ENCODE measurements at regions not wholly inside any gene's neighbourhood (a gene's known extent, or its start where the extent isn't known, plus 50 kb on each side); places are given as distances from the start of the nearest gene placed in this dataset.

DNA sequence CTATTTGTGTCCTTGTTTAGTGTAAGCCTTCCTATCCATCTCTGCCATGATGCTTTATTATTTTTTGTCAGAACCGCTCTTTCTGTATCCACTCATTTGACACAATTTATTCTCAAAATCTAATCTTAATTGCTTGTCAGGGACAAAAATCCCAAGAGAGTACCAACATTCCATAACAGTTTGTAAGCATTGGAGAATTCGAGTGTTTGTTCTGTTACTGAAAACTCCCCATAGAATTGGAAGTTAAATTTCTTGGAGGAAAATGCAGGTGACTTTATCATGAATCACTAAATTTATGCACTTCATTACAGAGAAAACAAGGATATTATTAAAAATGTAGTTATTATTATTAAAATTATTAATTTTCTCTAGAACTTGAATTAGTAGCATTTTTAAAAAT is 1986.1 kb downstream of the ARAP2 start:
- H3K27me3 ChIP-seq (ENCODE audit: control insufficient read depth in 2 of 2, insufficient read depth in 2 of 2, low read length in 2 of 2) = no peaks in the 10 kb centered on the region
- intact Hi-C loops (cut with micrococcal nuclease) = no loop called here
- peaks cover 0 to 9% of the 10 kb centered on the region in 2 donors for H3K9me3 ChIP-seq (replicated peaks in 1 of 2; ENCODE audit: control insufficient read depth in 1 of 2, insufficient read depth in 1 of 2, low read length in 2 of 2)
- no peaks in the 10 kb centered on the region for H3K4me1 ChIP-seq (ENCODE audit: control insufficient read depth in 1 of 2, insufficient read depth in 2 of 2, low read length in 2 of 2)
- H3K4me3 Mint-ChIP-seq = no peak overlapping the region
- H3K4me1 Mint-ChIP-seq = no peaks in the 10 kb centered on the region
- H2AFZ ChIP-seq (ENCODE audit: insufficient read depth, low read depth, low read length, poor library complexity, severe bottlenecking) = no peak overlapping the region
- H3K9ac ChIP-seq (ENCODE audit: insufficient read depth, low read length, poor library complexity, severe bottlenecking) = no peak overlapping the region
- DNase-seq = no peak
- H3K9me3 Mint-ChIP-seq = peaks cover 0 to 8% (median 4%) of the 10 kb centered on the region in 7 donors
- H3K27ac Mint-ChIP-seq = no peak overlapping the region
- H3K79me2 ChIP-seq (ENCODE audit: insufficient read depth, low read length) = no peaks in the 10 kb centered on the region
- no peaks in the 10 kb centered on the region for H3K36me3 ChIP-seq (replicated peaks in 1 of 2; ENCODE audit: control insufficient read depth in 1 of 2, insufficient read depth in 2 of 2, low read length in 2 of 2)
- no peak overlapping the region for H3K27ac ChIP-seq (ENCODE audit: low read depth in 1 of 2, low read length in 2 of 2)
- no peaks in the 10 kb centered on the region for H3K27me3 Mint-ChIP-seq (ENCODE audit: low read depth in 3 of 3)
- WGBS (ENCODE audit: insufficient coverage) = no CpG with 5 or more reads among the region's 2 CpGs
- TF ChIP-seq, protein P1, sequence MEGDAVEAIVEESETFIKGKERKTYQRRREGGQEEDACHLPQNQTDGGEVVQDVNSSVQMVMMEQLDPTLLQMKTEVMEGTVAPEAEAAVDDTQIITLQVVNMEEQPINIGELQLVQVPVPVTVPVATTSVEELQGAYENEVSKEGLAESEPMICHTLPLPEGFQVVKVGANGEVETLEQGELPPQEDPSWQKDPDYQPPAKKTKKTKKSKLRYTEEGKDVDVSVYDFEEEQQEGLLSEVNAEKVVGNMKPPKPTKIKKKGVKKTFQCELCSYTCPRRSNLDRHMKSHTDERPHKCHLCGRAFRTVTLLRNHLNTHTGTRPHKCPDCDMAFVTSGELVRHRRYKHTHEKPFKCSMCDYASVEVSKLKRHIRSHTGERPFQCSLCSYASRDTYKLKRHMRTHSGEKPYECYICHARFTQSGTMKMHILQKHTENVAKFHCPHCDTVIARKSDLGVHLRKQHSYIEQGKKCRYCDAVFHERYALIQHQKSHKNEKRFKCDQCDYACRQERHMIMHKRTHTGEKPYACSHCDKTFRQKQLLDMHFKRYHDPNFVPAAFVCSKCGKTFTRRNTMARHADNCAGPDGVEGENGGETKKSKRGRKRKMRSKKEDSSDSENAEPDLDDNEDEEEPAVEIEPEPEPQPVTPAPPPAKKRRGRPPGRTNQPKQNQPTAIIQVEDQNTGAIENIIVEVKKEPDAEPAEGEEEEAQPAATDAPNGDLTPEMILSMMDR (IDR thresholded peaks at IDR 0.05) = no peak
- no peak overlapping the region for H3K4me3 ChIP-seq (replicated peaks in 1 of 3; ENCODE audit: low read depth in 2 of 3, low read length in 3 of 3)
- no peaks in the 10 kb centered on the region for H4K20me1 ChIP-seq (ENCODE audit: insufficient read depth, low read length)
- no peaks in the 10 kb centered on the region for H3K36me3 Mint-ChIP-seq
- no peak overlapping the region for H3K4me2 ChIP-seq (replicated peaks; ENCODE audit: extremely low read depth, low read length, poor library complexity, severe bottlenecking)

DNA sequence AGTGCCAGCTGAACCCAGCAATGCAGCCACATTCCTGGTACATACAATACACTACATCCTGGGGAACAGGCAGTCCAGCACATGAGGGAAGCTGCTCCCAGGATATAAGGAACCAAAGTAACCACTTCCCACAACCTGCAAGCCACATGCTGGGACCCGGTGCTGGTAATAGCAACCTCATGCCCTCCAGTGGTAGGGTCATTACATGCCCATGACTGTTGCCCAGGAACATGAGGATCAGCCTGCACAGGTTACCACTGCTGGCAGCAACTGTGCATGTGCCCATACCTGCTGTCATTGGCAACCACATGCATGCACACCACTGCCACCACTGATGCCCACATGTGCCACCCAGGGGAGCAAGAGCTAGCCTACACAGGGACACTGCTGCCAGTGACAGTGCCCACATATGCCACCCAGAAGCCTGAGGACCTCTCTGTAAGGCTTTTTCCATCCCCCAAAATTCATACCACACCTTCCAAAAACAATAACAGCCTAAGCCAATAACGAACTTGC is 1982.5 kb downstream of the ARAP2 start:
- intact Hi-C loops (cut with micrococcal nuclease) = no loop called here

More for the DNA sequence above, 1982.5 kb downstream of the ARAP2 start:
- H3K36me3 Mint-ChIP-seq = no peaks in the 10 kb centered on the region
- Histone ChIP-seq H3K36me3 (replicated peaks in 1 of 2; ENCODE audit: control insufficient read depth in 1 of 2, insufficient read depth in 2 of 2, low read length in 2 of 2) (no peaks in the 10 kb centered on the region), H4K20me1 (ENCODE audit: insufficient read depth, low read length) (no peaks in the 10 kb centered on the region), H3K4me1 (ENCODE audit: control insufficient read depth in 1 of 2, insufficient read depth in 2 of 2, low read length in 2 of 2) (no peaks in the 10 kb centered on the region), H3K9me3 (replicated peaks in 1 of 2; ENCODE audit: control insufficient read depth in 1 of 2, insufficient read depth in 1 of 2, low read length in 2 of 2) (peaks cover 9 to 14% of the 10 kb centered on the region in 2 donors), H3K4me3 (replicated peaks in 1 of 3; ENCODE audit: low read depth in 2 of 3, low read length in 3 of 3) (no peak overlapping the region), H3K27ac (ENCODE audit: low read depth in 1 of 2, low read length in 2 of 2) (no peak overlapping the region), H3K4me2 (replicated peaks; ENCODE audit: extremely low read depth, low read length, poor library complexity, severe bottlenecking) (no peak overlapping the region), H3K27me3 (ENCODE audit: control insufficient read depth in 2 of 2, insufficient read depth in 2 of 2, low read length in 2 of 2) (no peaks in the 10 kb centered on the region), H3K79me2 (ENCODE audit: insufficient read depth, low read length) (no peaks in the 10 kb centered on the region), H3K9ac (ENCODE audit: insufficient read depth, low read length, poor library complexity, severe bottlenecking) (no peak overlapping the region), H2AFZ (ENCODE audit: insufficient read depth, low read depth, low read length, poor library complexity, severe bottlenecking) (no peak overlapping the region)
- WGBS (ENCODE audit: insufficient coverage) = 86% methylated on average over 2 of the region's 2 CpGs
- H3K4me1 Mint-ChIP-seq = no peaks in the 10 kb centered on the region
- no peak for DNase-seq
- peaks cover 0 to 20% (median 8%) of the 10 kb centered on the region in 7 donors for H3K9me3 Mint-ChIP-seq
- no peaks in the 10 kb centered on the region for H3K27me3 Mint-ChIP-seq (ENCODE audit: low read depth in 3 of 3)
- no peak overlapping the region for H3K27ac Mint-ChIP-seq
- TF ChIP-seq, protein P1 (IDR thresholded peaks at IDR 0.05) = no peak
- H3K4me3 Mint-ChIP-seq = no peak overlapping the region
